SK-N-SH treated with all-trans-retinoic acid at 6 μM for 48 hours (cell line): ENCODE measurements at regions not wholly inside any gene's neighbourhood (a gene's known extent, or its start where the extent isn't known, plus 50 kb on each side); places are given as distances from the start of the nearest gene placed in this dataset.

Experiments
- BACH2 ChIP-seq: fragments of 250-450 bp; sonication (Bioruptor Pico); IDR thresholded peaks from 2 replicates; pipeline ENCODE4 v1.9.0; 2021; ENCODE audit warnings: mild to moderate bottlenecking, borderline replicate concordance
- CSRNP3 ChIP-seq: fragments of 250-450 bp; sonication (Bioruptor Pico); IDR thresholded peaks from 2 replicates; pipeline ENCODE4 v1.5.1; 2021; ENCODE audit warnings: mild to moderate bottlenecking, moderate library complexity

- no peak for TF ChIP-seq BACH2 (CRISPR knock-in tag)
- no peak for TF ChIP-seq CSRNP3 (CRISPR knock-in tag)
These were observed 234.5 kb downstream of the HNRNPD start for GRCh38 chr4:82139287-82139686.
